Erythroblast (primary cell): ENCODE measurements at regions not wholly inside any gene's neighbourhood (a gene's known extent, or its start where the extent isn't known, plus 50 kb on each side); places are given as distances from the start of the nearest gene placed in this dataset.

Experiments used
- GATA1 ChIP-seq: IDR thresholded peaks from 2 replicates; pipeline ENCODE4 v1.6.1; 2011; ENCODE audit warnings: low read depth, mild to moderate bottlenecking, control low read depth, low read length, moderate library complexity
- POLR2A ChIP-seq: IDR thresholded peaks from 2 replicates; pipeline ENCODE4 v1.6.1; 2011; ENCODE audit warnings: mild to moderate bottlenecking, low read length

GRCh38 chr4:95602872-95603271 is 54.1 kb upstream of the UNC5C start:
- no peak for TF ChIP-seq POLR2A
- no peak for TF ChIP-seq GATA1
